SIG-M5 treated with dmso at 0.1 percent for 504 hours (cell line): ENCODE measurements at regions not wholly inside any gene's neighbourhood (a gene's known extent, or its start where the extent isn't known, plus 50 kb on each side); places are given as distances from the start of the nearest gene placed in this dataset.

Source experiments
- DNase-seq: peaks from one replicate; lab custom pipeline; 2025; ENCODE audit not compliant: unreplicated experiment; lab: John Stamatoyannopoulos, UW

DNA sequence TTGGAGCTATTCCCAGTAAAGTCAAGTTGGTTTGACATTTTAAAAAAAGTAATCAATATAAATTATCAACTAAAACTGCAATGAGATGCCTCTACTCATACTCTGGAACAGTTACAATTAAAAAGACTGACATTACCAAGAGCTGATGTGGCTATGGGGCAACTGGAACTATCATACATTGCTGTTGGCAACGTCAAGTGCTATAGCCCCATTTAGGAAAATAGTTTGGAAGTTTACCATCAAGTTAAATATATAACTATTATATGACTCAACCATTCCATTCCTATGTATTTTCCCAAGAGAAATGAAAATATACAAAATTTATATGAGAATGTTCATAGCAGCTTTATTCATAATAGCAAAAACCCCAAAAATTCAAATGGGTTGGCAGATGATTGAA, 111.4 kb upstream of the HDGFL1 start:
- no peak for DNase-seq

DNA sequence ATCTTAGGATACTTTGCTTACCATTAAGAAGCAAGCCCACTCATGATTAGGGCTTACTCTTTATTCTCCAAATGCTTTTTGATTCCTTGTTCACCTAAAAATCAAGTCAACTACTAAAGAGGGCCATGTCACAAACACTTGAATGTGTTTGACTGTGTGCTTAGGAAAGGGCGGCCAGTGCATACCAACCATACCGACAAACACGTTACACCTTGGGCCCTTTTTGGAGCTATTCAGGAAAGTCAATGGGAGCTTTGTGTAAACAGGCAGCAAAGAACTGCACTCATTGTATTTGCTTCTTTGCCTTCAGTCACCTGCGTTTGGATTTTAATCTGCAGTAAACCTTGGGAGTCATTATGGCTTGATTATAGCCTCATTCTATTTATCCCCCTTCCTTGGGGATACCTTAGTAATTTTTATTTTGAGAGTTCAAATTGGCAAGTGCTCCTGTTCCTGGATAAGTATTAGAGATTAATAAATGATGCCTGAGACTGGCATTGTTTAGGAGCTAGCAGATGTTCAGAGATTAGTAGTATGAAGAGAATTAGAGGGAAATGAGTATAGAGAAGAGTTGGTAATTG, 102.6 kb upstream of the HDGFL1 start:
- DNase-seq: no peak

DNA sequence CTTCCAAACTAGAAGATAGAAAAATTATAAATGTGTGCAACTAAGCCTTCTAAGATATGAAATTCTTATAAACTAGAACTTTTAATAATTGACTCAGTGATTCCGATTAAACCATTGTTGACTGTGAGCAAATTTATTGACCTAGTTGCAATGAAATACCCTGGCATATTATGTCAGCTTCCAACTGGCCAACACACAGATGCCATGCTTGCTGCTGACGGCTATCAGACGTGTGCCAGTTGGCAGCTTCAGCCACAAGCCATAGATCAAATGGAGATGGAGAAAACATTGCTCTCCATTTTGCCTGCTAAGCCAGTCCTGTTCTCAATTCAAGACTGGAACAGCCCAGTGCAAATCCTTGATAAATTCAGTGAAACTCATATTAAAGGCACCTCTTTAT, 101.7 kb upstream of the HDGFL1 start:
- DNase-seq: no peak

DNA sequence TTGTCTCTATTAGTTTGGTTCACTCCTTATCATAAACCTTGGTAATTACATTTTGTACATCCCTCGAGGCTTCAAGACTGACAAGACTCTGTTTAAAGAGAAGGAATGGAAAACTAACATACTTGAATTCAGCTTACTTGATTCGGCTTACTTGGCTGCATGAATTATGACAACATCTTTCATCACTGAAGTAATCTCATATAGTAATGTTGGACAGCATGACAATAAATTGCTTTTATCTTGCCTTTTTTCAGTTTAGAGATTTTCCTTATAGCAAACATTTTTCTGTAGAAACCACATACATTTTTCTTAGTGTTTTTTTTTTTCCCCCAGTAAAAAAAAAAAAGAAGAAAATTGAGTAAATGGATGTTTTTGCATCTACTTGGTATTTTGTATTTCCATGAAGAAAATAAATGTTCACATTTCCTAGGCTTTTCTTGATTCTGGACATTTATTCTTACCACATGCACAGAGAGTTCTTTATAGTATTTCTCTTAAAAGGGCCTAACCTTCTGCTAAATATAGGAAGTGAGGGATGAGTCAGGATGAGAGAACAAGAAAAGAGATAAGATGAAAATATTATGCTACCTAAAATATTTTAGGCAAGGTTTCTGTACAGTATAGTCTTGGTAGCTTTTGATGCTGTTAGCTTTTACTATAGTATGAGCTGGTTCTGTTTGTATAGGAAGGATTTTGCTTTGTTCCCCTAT, 101.0 kb upstream of the HDGFL1 start:
- DNase-seq: no peak

DNA sequence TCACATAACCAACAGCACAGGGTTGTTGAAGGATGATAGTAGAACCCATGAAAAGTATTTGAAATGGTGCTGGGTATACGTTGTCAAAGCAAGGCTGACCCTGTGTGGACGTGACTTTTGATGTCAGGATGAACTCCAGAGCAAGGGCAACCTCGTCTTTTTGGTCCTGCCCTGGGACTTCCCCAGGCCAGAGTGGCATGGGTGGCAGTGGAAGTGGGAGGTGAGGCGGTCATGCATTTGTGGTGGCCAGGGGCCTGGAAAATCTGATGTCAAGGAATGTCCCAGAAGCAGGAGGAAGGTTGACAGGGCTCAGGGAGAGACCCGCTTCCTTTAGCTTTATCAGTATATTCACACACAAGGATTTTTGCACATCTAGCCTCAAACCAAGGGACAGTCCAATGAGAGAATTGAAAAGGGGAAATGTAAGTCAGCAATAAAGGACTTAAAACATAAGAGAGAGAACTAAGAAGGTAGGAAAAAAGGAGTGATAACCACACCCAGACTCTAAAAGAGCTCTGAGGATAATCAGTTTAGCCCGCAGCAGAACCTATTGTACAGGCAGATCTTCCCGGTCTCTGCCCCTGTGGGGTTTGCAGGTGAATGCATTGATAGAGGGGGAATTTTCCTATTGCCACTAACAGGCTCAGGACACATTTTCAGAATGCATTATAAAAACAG, 98.8 kb upstream of the HDGFL1 start:
- DNase-seq: no peak

DNA sequence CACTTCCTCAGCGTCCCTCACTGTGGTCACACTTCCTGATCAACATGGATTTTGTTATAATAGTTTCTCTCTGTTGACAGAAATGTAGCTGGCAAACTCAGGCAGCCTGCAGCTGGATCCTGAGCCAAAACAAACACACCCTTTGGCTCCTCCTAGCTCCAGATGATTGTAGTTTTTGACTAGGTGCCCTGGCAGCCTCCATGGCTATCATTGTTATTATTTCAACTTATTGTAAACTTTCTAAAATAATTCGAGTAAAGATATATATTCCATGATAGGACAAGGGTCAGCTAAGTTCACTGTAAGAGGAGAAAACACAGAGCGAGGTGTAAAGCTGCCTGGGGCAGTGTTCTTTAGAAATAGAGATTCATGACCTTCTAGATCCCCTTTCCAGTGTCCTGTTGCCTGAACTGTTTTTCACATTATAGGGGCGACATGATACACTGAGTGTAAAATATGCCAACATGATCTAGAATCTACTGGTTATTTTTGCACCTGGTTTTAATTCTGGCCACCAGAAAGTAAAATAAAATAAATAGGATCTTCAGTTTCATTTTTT, 98.2 kb upstream of the HDGFL1 start:
- peak; percentile 1 for DNase-seq

DNA sequence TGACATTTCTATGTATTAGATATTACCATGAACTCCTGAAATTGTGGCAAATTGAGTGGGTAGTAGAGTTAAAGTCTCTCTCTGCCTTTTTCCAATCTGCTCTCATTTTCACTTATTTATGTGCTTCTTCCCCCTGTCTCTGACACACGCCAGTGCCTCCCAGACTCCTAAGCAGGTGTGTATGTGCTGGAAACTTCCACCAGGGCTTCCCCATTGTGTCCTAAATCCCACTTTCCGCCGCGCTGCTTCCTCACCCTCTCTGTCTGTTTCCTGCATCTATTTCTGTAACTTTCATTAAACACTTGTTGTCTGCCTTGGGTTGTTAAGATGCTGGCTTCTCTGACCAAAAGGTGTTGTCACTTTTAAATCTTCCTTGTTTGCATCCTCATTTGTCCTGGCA, 97.6 kb upstream of the HDGFL1 start:
- no peak for DNase-seq

DNA sequence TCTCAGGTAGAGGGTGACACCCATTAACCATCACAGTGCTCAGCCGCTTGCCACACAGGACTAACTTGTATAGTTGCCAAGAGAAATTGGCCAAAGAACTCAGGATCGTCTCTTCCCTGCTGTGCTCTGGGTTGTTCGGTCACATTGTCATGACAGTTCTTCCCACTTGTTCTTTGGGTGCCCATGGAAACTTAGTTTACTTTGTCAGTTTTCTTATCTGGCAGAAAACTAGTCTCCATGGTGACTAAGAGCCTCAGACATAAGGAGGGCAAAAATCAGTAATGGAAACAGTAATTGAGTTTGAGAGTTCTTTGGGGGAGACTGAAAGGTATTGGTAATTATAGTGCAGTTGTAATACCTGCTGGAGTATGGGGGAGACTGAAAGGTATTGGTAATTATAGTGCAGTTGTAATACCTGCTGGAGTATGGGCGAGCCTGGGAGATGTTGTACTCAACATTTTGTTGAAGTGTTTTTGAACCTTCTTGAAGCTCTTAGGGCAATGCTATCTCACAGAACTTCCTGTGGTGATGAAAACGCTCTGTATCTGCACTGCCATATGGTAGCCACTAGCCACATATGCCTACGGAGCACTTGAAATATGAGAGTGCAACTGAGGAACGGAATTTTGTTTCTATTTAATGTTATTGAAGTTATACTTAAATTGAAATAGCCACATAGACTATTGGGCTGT, 95.2 kb upstream of the HDGFL1 start:
- no peak for DNase-seq

DNA sequence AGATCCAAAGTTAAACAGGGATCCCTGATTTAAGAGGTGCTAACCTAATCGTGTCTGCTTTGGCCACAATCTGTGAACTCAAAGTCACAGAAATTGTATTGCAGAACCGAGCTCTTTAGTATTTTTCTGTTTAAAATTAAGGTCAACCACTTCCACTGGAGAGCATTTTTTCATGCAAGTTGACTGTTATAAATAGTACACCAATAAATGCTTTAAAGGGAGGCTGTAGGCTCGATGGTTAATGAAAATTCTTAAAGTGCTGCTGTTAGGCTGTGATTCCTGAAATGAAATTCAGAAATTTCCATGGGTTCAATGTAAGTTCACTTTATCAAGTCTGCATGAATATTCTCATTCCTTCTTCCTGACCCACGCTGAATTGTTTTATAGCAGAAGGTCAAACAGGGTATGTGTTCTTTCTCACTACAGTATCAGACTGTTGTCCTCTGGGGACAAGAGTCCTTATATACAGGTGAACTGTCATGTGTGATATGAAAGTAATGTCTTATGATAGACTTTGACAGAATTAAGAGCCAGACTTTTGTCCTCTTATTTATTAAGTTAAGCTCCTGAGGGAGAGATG, 92.5 kb upstream of the HDGFL1 start:
- no peak for DNase-seq

DNA sequence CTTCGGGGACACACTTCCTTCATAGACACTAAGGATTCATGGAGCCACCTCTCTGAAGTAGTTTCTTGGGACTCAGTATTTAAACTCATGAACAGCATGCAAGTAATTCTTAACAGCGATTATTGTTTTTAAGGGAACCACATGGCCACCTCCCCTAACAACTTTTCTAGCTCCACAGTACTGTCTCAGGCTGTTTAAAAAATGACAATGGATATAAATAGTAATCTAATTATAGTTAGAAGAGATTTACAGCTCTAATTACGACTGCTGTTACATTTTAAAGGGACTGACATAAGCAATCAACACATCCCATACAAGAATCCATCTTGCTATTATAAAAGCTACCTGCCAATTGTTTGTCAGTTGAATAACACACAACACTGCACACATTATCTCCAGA, 72.1 kb upstream of the HDGFL1 start:
- no peak for DNase-seq

DNA sequence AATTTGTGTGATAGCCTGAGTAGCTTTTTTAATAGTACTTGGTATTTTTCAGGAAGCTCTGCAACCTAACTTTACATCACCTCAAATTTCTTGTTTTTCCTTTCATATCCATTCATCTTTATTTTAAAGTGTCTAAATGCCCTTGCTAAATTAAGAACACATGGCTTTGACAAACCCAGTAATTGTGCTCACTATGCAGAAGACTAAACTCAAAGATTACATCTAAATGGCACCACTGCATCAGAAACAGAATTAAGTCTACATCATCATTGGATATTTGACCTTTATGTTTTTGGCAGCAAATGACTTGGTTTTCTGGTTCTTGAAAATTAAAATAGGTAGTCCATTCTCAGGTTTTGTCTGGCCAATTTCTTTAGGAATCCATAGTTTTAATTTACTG, 69.6 kb upstream of the HDGFL1 start:
- no peak for DNase-seq

DNA sequence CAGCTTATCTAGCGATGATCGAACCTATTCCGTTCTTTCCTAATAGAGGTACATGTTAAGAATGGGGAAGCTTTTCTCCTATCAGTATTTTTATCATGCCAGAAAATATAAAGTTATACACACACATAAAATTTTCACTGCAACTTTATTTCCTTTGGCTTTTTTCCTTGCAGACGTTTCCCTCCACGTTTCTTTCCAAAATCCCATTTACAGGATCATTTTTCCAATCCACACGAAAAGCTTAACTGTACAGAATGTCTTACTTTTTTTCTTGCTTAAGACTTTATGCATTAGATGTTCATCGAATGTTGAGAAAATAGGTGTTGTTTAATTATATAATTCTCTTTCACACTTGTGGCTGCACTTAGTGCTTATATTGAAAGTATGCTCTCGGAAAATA, 62.9 kb upstream of the HDGFL1 start:
- no peak for DNase-seq

DNA sequence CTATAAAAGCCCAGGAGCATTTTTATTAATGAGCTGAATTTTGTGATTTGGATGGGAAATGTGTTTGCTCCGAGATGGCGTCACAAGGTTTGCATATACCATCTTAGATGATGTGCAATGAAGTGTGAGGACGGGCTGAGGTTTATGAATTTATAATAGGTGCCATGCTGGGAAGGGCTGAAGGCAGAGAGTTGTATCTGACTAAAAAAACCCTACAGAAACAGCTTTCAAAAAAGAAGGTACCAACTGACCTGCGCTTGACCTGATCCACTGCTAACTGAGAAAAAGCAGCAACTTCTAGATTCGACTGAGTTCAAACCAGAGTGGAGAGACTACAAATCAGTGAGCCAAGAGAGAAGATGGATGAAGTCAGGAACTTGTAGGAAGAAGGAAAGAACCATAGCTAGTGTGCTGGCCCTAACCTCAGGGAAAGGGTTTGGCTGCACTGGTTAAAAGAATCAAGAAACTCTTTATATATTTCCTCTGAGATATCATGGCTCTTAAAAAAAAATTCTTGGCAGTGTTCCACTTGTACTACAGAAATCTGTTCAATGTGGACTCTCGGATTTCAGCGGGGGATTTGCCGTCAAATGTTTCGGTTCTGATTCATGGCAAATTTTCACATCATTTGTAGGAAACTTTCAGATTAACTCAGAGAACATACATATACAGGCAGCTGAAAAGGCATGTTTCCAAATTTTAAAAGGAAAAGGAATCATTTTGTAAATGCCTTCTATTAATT, 56.5 kb upstream of the HDGFL1 start:
- no peak for DNase-seq

DNA sequence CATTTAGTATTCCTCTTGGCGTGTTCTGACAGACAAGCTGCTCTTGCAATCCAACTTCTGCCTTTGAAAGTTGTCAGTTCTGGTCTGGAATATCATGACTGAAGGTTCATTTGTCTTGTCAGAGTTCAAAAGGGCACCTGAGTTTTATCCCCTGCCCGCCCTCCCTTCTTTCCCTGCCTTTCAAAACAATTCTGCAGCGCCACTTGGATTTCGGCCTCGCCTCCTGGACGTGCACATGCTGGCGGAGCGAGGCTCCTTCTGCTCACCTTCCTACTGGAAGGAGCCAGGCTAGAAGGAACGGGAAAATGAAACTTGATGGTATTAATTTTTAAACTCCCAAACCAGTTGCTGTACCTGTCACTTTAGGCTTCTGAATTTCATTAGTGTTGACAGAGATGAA, 55.7 kb upstream of the HDGFL1 start:
- DNase-seq: no peak

DNA sequence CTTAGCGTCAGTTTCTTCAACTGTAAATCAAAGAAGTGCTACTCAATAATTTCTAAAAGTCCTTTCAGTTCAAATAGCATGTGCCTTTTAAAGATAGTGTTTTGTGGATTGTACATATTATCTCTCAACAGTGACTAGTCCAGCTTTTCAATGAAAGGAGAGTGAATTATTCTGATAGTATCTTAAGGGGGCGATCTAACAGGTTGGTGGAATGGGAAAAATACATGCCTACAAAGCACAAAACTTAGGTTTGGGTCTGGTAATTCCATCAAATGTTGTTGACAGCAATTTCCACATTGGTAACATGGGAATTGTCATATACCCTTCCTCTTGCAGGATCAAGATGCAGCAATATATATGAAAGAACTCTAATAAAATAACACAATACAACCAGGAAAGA, 50.1 kb upstream of the HDGFL1 start:
- no peak for DNase-seq
